HG03097 (cell line): ENCODE measurements at regions not wholly inside any gene's neighbourhood (a gene's known extent, or its start where the extent isn't known, plus 50 kb on each side); places are given as distances from the start of the nearest gene placed in this dataset.

Experiments
- ATAC-seq: cut with Tn5 transposase; IDR thresholded peaks from one replicate; pipeline ENCODE4 v1.9.1; 2021; ENCODE audit not compliant: unreplicated experiment, low FRiP score

GRCh38 chr5:17690473-17690872 is 56.2 kb downstream of the TAF11L14 start:
- no peak for ATAC-seq

DNA sequence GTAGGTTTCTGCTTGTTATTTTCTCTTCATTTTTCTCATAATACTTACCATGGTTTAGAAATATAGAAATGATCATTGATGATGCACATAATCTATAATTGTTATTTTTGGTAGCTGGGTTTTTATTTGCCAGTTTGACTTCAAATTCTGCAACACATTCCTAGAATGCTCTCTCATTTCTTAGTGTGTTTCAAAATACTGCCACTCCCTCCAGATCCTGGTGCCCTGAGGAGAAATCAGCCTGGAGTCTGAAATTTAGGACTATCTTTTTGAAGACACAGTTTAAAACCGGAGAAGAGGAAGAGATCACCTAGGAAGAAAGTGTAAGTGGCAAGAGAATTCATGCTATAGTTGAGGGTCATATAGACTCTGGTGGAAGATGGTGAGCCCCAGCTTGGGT is 57.5 kb downstream of the TAF11L14 start:
- ATAC-seq = no peak

- no peak for ATAC-seq
These were observed 60.1 kb downstream of the TAF11L14 start for GRCh38 chr5:17694371-17694770.

GRCh38 chr5:17694914-17695313 is 60.7 kb downstream of the TAF11L14 start:
- no peak for ATAC-seq

DNA sequence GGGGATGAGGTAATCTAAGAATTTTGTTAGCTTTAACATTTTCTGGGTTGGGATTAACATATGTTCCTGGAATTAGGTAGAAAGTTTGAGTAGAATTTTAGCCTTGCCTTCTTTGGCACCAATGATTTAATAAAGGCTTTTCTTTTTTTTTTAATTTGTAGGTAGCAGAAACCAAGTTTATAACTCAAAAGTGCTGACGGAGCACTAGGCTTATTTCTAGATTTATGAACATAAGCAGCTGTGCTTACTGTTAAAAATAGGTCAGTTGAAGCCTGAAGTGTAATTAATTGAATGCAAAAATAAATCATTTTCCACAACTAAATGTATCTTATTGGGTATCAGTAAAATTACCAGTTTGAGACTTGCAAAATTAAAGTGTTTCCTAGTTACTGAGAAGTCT is 62.4 kb downstream of the TAF11L14 start:
- no peak for ATAC-seq

DNA sequence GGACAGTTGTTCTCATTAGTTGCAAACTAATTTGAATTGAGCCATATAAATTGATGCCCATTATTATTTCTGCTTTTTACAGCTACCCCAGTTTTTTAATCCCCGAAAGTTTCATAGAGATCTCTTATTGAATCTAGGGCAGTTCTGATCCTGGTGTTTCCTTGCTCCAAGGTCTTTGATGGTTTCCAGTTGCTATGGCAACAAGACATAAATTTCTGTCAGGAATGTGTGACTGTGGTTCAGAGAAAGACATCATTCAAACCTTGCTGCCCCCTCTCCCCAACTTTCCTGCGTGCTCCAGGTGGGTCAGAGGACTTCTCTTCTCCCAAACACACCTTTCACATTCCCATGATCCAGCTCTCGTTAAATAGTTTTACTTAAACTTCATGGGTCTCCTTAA is 63.4 kb downstream of the TAF11L14 start:
- no peak for ATAC-seq

DNA sequence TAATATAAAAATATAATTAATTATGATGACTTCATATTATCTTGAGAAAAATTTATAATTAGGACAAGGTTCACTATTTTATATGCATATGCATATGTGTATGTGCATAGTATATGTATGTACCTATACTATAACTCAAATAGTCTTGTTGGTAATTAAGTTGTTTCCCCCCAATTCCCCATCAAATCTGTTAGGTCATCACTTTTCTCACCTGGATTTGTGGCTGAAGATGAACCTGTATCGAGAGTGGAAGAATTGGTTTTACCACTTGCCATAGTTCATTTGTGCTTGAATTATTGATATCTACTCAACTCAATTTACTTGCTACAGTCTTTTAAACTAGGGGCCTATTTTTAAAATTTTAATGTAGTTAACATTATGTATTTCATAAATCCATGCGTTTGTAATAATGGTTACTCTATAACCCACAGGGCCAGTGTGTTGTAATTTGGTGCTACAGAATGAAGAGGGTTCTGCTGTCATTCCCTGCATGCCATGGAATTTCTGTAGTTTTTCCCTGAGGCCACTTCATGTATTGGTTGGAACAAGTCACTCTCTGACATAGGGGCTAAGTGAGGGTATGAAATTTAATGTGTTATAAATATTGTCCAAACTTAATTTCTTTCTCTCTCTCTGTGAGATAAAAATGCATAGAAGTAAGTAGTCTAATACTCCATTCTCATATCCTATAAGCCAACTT is 74.9 kb downstream of the TAF11L14 start:
- ATAC-seq = no peak

GRCh38 chr5:17713301-17713700 is 79.0 kb downstream of the TAF11L14 start:
- no peak for ATAC-seq

DNA sequence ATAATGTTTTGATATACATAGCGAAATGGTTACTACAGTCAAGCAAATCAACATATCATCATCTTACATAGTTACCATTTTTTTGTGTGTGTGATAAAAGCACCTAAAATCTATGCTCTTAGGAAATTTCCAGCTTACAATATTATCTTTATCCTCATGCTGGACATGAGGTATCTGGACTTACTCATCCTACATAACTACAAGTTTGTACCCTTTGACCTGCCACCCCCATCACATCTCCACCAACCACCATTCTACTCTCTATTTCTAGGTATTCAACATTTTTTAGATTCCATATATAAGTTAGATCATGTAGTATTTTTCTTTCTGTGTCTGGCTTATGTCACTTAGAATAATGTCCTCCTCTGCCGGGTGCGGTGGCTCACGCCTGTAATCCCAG is 79.9 kb downstream of the TAF11L14 start:
- ATAC-seq = no peak

GRCh38 chr5:17719592-17719991 is 85.3 kb downstream of the TAF11L14 start:
- no peak for ATAC-seq

GRCh38 chr5:17720071-17720470 is 85.8 kb downstream of the TAF11L14 start:
- no peak for ATAC-seq

DNA sequence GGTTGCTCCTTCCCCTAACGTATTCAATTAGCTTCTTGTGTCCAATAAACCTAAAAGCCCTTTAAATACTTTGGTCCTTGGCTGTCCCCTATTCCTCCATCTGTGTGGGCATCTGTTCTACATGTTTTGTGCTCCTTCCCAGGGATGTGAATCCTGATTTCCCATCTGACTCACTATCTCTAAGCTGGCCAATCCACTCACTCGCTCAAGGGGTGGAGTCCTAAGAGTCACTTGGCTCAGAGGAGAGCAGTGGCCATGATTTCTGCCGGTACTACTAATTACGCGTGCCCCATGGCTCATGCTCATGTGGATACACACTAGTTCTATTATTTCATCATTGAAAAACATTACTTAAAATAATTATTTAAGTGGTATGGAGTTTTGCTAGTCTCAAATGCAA is 89.6 kb downstream of the TAF11L14 start:
- ATAC-seq = no peak

DNA sequence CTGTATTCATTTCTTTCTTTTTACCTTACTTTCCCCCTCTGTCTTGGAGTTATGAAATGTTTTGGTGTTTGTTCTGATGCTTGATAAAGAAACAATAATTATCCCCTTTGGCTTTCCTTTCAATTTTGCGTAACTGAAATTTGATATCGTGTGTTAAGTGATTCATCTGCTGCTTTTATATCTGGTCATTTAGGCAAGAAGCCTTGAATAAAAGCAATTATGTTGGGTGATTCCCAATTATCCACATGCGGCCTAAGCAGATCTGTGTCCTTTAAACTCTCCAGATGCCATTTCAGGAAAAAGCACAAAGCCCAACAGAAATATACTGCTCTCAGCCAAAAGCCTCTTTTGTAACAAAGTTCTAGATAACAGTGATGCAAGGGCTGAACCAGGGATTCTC is 92.8 kb downstream of the TAF11L14 start:
- no peak for ATAC-seq

DNA sequence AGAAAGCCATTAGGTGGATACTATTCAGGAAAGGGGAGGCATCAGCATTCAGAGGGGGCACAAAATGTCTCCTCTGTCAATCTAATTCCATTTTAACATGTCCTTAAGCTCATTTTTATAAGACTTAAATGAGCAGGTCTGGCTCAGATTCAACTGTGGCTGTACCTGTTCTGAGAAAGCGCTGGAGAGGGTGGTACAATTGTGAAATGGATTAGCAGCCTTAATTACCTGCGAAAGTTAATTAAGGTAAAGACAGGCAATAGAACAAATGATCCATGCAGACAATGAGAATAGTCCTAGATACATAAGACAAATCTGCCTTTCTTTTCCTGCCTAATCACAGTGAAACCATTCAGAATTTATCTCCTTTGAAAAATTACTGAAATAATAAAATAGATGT is 96.2 kb downstream of the TAF11L14 start:
- ATAC-seq = no peak

DNA sequence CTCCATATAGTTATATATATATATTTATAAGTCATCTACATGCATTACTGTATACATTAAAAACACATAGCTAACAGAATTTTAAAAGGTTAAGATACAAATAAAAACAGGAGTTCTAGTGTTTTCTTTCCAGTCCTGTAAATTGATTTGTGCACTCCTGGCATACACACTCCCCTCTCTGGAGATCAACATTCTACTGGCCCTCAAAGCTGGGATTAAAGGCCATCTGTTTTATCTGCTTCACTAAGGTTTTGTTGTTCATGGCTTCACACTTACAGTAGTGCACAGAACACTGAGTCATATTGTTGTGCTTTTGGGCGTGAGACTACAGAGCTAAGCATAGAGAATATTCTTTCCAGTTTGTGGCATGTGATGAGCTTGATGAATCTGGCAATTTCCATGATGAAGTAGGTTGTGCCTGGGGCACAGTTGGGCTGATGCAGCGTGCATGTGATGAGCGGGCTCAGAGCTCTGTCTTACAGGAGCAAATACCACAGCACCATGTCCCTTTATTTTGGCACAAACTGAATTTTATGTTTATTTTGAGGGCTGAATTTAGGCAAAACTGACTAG is 98.2 kb downstream of the TAF11L14 start:
- ATAC-seq = no peak

- ATAC-seq = no peak
These were observed 99.8 kb downstream of the TAF11L14 start for GRCh38 chr5:17734011-17734410.

- no peak for ATAC-seq
These were observed 101.5 kb downstream of the TAF11L14 start for GRCh38 chr5:17735761-17736160.

- no peak for ATAC-seq
These were observed 102.8 kb downstream of the TAF11L14 start for GRCh38 chr5:17737092-17737491.

- no peak for ATAC-seq
These were observed 104.2 kb downstream of the TAF11L14 start for GRCh38 chr5:17738446-17738845.

- ATAC-seq = no peak
These were observed 109.5 kb downstream of the TAF11L14 start for GRCh38 chr5:17743580-17744435.

- ATAC-seq = no peak
These were observed 113.9 kb downstream of the TAF11L14 start for GRCh38 chr5:17748201-17748600.

GRCh38 chr5:17748941-17749340 is 114.7 kb downstream of the TAF11L14 start:
- ATAC-seq = no peak
